Ishikawa (cell line): ENCODE measurements at regions not wholly inside any gene's neighbourhood (a gene's known extent, or its start where the extent isn't known, plus 50 kb on each side); places are given as distances from the start of the nearest gene placed in this dataset.

Source experiments
- CEBPB ChIP-seq: IDR thresholded peaks from 2 replicates; pipeline ENCODE4 v1.6.1; 2012
- CREB1 ChIP-seq: IDR thresholded peaks from 2 replicates; pipeline ENCODE4 v1.6.1; 2012; ENCODE audit warnings: low read depth
- EGR1 ChIP-seq: IDR thresholded peaks from 2 replicates; pipeline ENCODE4 v1.6.1; 2012
- EP300 ChIP-seq: IDR thresholded peaks from 2 replicates; pipeline ENCODE4 v1.6.1; 2012; ENCODE audit warnings: borderline replicate concordance
- FOXM1 ChIP-seq: IDR thresholded peaks from 2 replicates; pipeline ENCODE4 v1.6.1; 2012; ENCODE audit warnings: low read depth, borderline replicate concordance
- NFIC ChIP-seq: IDR thresholded peaks from 2 replicates; pipeline ENCODE4 v1.6.1; 2012
- RAD21 ChIP-seq: IDR thresholded peaks from 2 replicates; pipeline ENCODE4 v1.6.1; 2012; ENCODE audit warnings: low read depth
- TAF1 ChIP-seq: IDR thresholded peaks from 2 replicates; pipeline ENCODE4 v1.6.1; 2012; ENCODE audit warnings: low read depth, mild to moderate bottlenecking
- TCF12 ChIP-seq: IDR thresholded peaks from 2 replicates; pipeline ENCODE4 v1.6.1; 2012; ENCODE audit warnings: low read depth
- TEAD4 ChIP-seq: IDR thresholded peaks from 2 replicates; pipeline ENCODE4 v1.6.1; 2012
- YY1 ChIP-seq: IDR thresholded peaks from 2 replicates; pipeline ENCODE4 v1.6.1; 2012; ENCODE audit warnings: low read depth
- TF ChIP-seq, protein P1 (sequence below): IDR thresholded peaks from 2 replicates; pipeline ENCODE4 v1.6.1; 2012; ENCODE audit warnings: low read depth, mild to moderate bottlenecking
- TF ChIP-seq, protein P2 (sequence below): IDR thresholded peaks from 2 replicates; pipeline ENCODE4 v1.6.1; 2012
- TF ChIP-seq, protein P3 (sequence below): IDR thresholded peaks from 2 replicates; pipeline ENCODE4 v1.6.1; 2012

DNA sequence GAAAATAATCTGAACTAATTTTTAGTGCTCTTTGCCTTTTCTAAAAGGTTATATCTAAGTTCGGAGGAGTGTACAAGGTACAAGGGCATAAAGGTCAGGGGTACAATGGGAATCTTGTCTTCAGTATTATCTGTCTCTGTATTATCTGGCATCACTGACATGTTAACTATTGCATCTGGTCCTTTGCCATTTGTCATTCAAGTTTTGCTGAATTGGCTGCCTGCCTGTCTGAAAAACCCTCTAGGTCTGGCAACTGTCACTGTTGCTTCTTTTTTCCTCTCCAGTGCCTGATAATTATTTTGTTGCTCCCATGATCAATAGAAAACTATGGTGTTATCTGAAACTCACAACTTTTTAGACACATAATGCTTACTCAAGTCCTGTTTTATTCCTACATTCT is 112.5 kb upstream of the STK26 start:
- TF ChIP-seq CEBPB (no peak), CREB1 (no peak), YY1 (no peak), EP300 (no peak), EGR1 (no peak), TAF1 (no peak), FOXM1 (no peak), RAD21 (no peak), TCF12 (no peak), NFIC (no peak), TEAD4 (no peak)
- TF ChIP-seq, protein P1, sequence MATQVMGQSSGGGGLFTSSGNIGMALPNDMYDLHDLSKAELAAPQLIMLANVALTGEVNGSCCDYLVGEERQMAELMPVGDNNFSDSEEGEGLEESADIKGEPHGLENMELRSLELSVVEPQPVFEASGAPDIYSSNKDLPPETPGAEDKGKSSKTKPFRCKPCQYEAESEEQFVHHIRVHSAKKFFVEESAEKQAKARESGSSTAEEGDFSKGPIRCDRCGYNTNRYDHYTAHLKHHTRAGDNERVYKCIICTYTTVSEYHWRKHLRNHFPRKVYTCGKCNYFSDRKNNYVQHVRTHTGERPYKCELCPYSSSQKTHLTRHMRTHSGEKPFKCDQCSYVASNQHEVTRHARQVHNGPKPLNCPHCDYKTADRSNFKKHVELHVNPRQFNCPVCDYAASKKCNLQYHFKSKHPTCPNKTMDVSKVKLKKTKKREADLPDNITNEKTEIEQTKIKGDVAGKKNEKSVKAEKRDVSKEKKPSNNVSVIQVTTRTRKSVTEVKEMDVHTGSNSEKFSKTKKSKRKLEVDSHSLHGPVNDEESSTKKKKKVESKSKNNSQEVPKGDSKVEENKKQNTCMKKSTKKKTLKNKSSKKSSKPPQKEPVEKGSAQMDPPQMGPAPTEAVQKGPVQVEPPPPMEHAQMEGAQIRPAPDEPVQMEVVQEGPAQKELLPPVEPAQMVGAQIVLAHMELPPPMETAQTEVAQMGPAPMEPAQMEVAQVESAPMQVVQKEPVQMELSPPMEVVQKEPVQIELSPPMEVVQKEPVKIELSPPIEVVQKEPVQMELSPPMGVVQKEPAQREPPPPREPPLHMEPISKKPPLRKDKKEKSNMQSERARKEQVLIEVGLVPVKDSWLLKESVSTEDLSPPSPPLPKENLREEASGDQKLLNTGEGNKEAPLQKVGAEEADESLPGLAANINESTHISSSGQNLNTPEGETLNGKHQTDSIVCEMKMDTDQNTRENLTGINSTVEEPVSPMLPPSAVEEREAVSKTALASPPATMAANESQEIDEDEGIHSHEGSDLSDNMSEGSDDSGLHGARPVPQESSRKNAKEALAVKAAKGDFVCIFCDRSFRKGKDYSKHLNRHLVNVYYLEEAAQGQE = no peak
- TF ChIP-seq, protein P2, sequence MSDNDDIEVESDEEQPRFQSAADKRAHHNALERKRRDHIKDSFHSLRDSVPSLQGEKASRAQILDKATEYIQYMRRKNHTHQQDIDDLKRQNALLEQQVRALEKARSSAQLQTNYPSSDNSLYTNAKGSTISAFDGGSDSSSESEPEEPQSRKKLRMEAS = no peak
- TF ChIP-seq, protein P3, sequence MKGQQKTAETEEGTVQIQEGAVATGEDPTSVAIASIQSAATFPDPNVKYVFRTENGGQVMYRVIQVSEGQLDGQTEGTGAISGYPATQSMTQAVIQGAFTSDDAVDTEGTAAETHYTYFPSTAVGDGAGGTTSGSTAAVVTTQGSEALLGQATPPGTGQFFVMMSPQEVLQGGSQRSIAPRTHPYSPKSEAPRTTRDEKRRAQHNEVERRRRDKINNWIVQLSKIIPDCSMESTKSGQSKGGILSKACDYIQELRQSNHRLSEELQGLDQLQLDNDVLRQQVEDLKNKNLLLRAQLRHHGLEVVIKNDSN = no peak
